HepG2 (cell line): ENCODE measurements at regions not wholly inside any gene's neighbourhood (a gene's known extent, or its start where the extent isn't known, plus 50 kb on each side); places are given as distances from the start of the nearest gene placed in this dataset.

Experiments used
- SMC3 ChIP-seq: IDR thresholded peaks from 2 replicates; pipeline ENCODE4 v1.6.1; 2011; ENCODE audit warnings: low read length, improper control_type of control experiment
- SOX6 ChIP-seq, 2 experiments: fragments of 450-650 bp in 1 of 2; sonication (generic) in 1 of 2; formaldehyde crosslinking in 1 of 2; IDR thresholded peaks; 2 replicates each; pipeline versions ENCODE4 v1.4.0 to v1.6.1; 2017 to 2020; ENCODE audit warnings: antibody characterized with exemption in 1 of 2, mild to moderate bottlenecking in 1 of 2, missing genetic modification reagents in 1 of 2
- ZNF766 ChIP-seq: sonication (generic); formaldehyde crosslinking; IDR thresholded peaks from 2 replicates; pipeline ENCODE4 v1.5.0; 2020; ENCODE audit warnings: missing genetic modification reagents, borderline replicate concordance

GRCh38 chr14:48709277-48709785 lies 876.8 kb downstream of the RPS29 start:
- TF ChIP-seq SOX6 (IDR thresholded peaks at IDR 0.05) (no peak), SOX6 (CRISPR knock-in tag; IDR thresholded peaks at IDR 0.05) (no peak), ZNF766 (CRISPR knock-in tag) (no peak), SMC3 (no peak)
